Hematopoietic multipotent progenitor cell treated with erythropoietin and hydrocortisone succinate and interleukin-3 and kit ligand, for 6 days (in vitro differentiated cells): ENCODE measurements at regions not wholly inside any gene's neighbourhood (a gene's known extent, or its start where the extent isn't known, plus 50 kb on each side); places are given as distances from the start of the nearest gene placed in this dataset.

Experiments
- DNase-seq: peaks from one replicate; pipeline ENCODE4 v3.0.0-alpha.2; 2015

GRCh38 chr16:59188029-59188428 lies 453.9 kb upstream of the GOT2 start:
- DNase-seq = no peak

- no peak for DNase-seq
These were observed 447.8 kb upstream of the GOT2 start for GRCh38 chr16:59181821-59182420.

- no peak for DNase-seq
These were observed 446.0 kb upstream of the GOT2 start for GRCh38 chr16:59180083-59180476.

- no peak for DNase-seq
These were observed 445.4 kb upstream of the GOT2 start for GRCh38 chr16:59179446-59180082.

GRCh38 chr16:59173408-59173831 lies 439.3 kb upstream of the GOT2 start:
- DNase-seq = no peak

- DNase-seq = no peak
These were observed 436.1 kb upstream of the GOT2 start for GRCh38 chr16:59170099-59170712.

- no peak for DNase-seq
These were observed 435.1 kb upstream of the GOT2 start for GRCh38 chr16:59169168-59169567.

GRCh38 chr16:59168461-59169114 lies 434.5 kb upstream of the GOT2 start:
- DNase-seq = no peak

GRCh38 chr16:59164461-59164860 lies 430.3 kb upstream of the GOT2 start:
- peak; percentile 22 for DNase-seq

GRCh38 chr16:59163371-59164055 lies 429.4 kb upstream of the GOT2 start:
- no peak for DNase-seq

- no peak for DNase-seq
These were observed 427.6 kb upstream of the GOT2 start for GRCh38 chr16:59161679-59162078.

- DNase-seq = no peak
These were observed 420.2 kb upstream of the GOT2 start for GRCh38 chr16:59154295-59154694.

GRCh38 chr16:59148769-59149155 lies 414.6 kb upstream of the GOT2 start:
- DNase-seq = no peak

- no peak for DNase-seq
These were observed 414.1 kb upstream of the GOT2 start for GRCh38 chr16:59148056-59148768.

- DNase-seq = no peak
These were observed 412.0 kb upstream of the GOT2 start for GRCh38 chr16:59146140-59146539.

- no peak for DNase-seq
These were observed 410.7 kb upstream of the GOT2 start for GRCh38 chr16:59144841-59145240.

- DNase-seq = no peak
These were observed 410.2 kb upstream of the GOT2 start for GRCh38 chr16:59144326-59144725.

- no peak for DNase-seq
These were observed 392.4 kb upstream of the GOT2 start for GRCh38 chr16:59126486-59126885.

GRCh38 chr16:59124056-59124455 lies 389.9 kb upstream of the GOT2 start:
- no peak for DNase-seq

- DNase-seq = no peak
These were observed 389.4 kb upstream of the GOT2 start for GRCh38 chr16:59123479-59123878.

- DNase-seq = no peak
These were observed 388.1 kb upstream of the GOT2 start for GRCh38 chr16:59122262-59122537.

GRCh38 chr16:59121411-59122261 lies 387.5 kb upstream of the GOT2 start:
- no peak for DNase-seq
